Mammary epithelial cell (primary cell): ENCODE measurements at regions not wholly inside any gene's neighbourhood (a gene's known extent, or its start where the extent isn't known, plus 50 kb on each side); places are given as distances from the start of the nearest gene placed in this dataset.

Experiments used
- EZH2 ChIP-seq: IDR thresholded peaks from 2 replicates; pipeline ENCODE4 v1.6.1; 2012; ENCODE audit warnings: low read length, inconsistent platforms, borderline replicate concordance
- TF ChIP-seq, protein P1 (sequence below), 2 donors: IDR thresholded peaks in 1 of 2; conservative IDR thresholded peaks in 1 of 2; 2 replicates each; pipeline ENCODE4 v1.5.1; 2011 to 2012; ENCODE audit warnings: inconsistent platforms in 2 of 2, low read length in 2 of 2, mild to moderate bottlenecking in 2 of 2, control low read depth in 1 of 2, low read depth in 1 of 2; ENCODE audit not compliant: insufficient read depth in 1 of 2; ENCODE audit errors: extremely low read depth in 1 of 2

DNA sequence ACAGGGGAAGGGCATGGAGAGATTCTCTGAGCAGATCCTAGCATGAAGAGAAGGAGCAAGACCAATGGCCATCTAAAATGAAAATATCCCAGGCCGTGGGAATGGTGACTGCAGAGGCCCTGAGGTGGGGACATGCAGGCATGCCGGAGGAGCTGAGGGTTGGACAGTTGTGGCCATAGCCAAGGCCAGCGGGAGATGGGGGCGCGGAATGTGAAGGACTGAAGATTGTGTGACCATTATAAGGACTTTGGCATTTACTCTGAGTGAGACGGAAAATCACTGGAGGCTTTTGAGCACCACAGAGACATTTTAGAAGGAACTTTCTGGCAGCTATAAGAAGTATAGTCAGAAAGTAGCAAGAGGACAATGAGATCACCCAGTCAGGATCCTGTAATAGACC, 341.1 kb downstream of the SFMBT2 start:
- TF ChIP-seq, protein P1, sequence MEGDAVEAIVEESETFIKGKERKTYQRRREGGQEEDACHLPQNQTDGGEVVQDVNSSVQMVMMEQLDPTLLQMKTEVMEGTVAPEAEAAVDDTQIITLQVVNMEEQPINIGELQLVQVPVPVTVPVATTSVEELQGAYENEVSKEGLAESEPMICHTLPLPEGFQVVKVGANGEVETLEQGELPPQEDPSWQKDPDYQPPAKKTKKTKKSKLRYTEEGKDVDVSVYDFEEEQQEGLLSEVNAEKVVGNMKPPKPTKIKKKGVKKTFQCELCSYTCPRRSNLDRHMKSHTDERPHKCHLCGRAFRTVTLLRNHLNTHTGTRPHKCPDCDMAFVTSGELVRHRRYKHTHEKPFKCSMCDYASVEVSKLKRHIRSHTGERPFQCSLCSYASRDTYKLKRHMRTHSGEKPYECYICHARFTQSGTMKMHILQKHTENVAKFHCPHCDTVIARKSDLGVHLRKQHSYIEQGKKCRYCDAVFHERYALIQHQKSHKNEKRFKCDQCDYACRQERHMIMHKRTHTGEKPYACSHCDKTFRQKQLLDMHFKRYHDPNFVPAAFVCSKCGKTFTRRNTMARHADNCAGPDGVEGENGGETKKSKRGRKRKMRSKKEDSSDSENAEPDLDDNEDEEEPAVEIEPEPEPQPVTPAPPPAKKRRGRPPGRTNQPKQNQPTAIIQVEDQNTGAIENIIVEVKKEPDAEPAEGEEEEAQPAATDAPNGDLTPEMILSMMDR (conservative IDR thresholded peaks at IDR 0.05 in 1 of 2, IDR thresholded peaks at IDR 0.05 in 1 of 2; ENCODE audit: extremely low read depth in 1 of 2, insufficient read depth in 1 of 2, low read depth in 1 of 2, low read length in 2 of 2): no peak
- TF ChIP-seq EZH2: no peak
